Central memory CD4-positive, alpha-beta T cell (primary cell): ENCODE measurements at regions not wholly inside any gene's neighbourhood (a gene's known extent, or its start where the extent isn't known, plus 50 kb on each side); places are given as distances from the start of the nearest gene placed in this dataset.
"Not testable (repeated sequence)": the region's sequence is repeated elsewhere in the genome, so short reads cannot be mapped to it uniquely, and the experiment has no call there.

Source experiments
- DNase-seq: peaks from one replicate; pipeline ENCODE4 v3.0.0; 2022

DNA sequence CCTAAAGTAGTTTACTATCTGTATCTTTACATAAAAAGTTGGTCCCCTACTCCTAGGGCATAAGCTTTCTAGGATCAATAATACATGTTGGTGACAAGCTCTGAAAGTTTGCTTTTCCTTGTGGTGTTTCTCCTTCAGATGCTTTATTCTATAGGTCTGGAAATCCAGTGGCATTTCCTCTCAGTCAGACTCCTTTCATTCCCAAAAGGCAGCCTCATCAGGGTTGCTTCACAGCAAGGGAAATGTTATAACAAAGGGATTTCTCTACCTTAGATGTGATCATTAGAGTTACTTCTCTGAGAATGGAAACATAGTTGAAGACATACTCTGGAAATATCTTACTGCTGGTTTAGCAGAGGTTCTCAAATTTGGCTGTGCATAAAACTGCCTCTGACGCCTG lies 1072.4 kb upstream of the ZEB2 start:
- DNase-seq, result no peak

- no peak for DNase-seq
Measured at GRCh38 chr2:145591109-145591809, 1071.3 kb upstream of the ZEB2 start.

DNA sequence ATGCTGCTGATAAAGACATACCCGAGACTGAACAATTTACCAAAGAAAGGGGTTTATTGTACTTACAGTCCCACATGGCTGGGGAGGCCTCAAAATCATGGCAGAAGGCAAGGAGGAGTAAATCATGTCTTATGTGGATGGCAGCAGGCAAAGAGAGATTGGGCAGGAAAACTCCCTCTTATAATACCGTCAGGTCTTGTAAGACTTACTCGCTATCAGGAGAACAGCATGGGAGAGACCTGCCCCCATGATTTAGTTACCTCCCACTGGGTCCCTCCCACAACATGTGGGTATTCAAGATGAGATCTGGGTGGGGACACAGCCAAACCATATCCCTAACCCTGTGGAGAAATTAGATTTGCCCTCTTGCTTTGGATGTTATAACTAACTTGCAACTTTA lies 1068.0 kb upstream of the ZEB2 start:
- DNase-seq, result no peak

GRCh38 chr2:145584353-145584752 lies 1064.4 kb upstream of the ZEB2 start:
- DNase-seq, result no peak

DNA sequence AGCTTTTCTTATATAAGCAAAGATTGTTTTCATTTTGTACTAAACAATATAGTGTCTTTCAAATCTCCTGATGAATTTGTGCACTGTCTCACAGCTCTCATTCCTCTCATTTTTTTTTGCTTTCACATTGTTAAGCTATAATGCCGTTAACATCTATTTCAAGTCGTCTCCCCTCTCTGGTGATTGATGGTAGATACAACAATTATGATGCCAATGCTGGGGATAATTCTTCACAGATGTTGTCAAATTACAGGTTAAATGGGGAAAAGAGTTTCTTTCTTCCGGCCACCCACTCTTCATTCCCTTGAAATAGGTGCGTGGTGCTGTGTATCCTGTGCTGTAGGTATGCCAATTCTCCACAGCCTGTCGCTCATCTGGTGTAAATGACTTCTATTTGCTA lies 1053.7 kb upstream of the ZEB2 start:
- no peak for DNase-seq

DNA sequence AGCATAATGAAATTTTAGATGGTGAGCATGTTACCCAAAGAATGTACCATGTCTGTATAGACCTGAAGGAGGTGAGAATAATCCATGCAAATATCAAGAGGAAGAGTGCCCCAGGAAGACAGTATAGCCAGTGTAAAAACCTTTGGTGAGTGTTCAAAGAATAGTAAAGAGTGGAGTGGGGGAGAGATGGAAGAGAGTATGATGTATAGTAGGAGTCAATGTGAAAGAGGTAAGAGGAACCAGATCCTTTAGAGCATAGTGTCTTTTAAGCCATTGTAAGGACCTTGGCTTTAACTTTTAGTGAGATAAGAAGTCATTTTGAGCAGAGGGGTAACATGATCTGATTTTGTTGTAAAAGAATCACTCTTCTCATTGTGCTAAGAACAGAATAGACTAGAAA lies 1052.3 kb upstream of the ZEB2 start:
- DNase-seq, result no peak

- DNase-seq, result no peak
Measured at GRCh38 chr2:145569108-145569507, 1049.2 kb upstream of the ZEB2 start.

GRCh38 chr2:145563741-145564615 lies 1044.1 kb upstream of the ZEB2 start:
- no peak for DNase-seq

DNA sequence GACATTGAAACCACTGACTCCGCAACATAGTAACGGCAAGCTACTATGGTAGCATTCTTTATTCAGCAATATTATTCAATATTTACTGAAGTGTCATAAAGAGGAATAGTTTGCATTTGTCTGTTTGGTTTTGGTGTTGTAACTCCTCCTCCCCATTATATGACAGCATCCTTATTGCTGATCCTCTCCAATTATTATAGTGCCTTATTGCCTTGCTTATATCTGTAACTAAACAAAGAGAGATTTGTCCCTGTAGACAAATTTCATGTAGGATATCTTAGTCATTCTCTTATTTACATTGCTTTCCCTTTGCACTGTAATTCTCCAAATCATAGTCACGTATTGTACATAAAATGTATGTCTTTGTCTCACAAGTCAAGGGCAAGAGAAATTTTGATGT lies 1041.2 kb upstream of the ZEB2 start:
- no peak for DNase-seq

DNA sequence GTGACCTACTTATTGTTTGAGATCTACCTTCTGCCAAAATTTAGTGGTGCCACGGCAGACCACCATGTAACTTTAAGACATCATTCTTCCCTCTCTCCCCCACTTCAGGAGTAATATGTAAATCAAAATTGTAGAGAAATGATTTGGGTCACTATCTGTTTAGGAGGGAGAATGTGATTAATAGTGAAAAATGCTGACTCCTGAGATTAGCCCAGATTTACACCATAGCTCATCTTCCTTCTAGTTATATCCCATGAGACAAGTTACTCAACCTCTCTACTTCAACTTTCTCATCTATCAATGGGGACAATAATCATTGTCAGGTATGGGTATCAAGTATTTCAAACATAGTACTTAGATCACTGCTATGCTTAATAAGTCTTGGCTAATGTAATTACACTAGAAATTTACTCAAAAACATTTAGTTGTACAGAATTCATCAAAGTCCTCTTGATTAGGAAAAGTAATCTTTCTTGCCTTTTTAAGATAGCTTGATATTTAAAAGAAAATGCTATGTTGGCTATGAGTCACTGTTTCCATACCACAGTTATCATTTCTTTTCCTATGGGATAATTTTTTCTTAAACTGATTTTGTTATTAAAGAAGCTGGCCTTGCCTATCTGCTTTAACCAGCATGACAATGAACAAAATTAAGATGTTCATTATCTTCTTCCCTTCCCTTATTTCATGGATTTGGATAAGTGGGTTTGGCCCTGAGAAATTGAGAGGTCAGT lies 1038.9 kb upstream of the ZEB2 start:
- no peak for DNase-seq

DNA sequence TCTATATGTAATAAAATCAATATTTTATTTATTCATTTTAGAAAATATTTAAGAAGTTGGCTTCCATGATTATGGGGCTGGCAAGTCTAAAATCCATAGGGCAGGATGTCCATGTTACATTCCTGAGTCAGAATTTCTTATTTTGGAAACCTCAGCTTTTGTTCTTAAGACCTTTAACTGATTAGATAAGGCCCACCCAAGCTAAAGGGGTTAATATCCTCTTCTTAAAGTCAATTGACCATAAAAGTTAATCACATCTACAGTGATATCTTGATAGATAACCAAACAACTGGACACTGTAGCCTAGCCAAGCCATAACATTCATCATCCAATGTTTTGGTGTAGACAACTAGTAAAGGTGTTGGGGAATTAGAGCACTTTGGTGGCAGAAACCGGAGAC lies 1035.4 kb upstream of the ZEB2 start:
- no peak for DNase-seq

DNA sequence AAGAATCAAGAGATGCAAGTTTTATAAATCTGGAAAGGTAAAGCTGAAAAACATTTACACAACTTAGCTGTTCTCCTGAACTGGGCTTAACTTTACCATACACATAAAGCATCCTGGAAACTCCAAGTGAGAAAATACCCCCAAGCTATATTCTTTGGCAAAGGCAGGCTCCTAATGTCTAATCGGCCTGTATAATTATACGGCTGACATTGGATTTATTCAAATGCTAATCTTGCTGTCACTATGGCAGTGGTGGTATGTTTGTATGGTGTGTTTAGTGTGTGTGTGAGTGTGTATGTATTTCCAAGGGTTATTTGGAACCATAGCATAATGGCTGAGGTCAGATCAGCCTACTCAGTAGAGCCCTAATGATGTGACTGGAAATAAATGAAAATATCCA lies 1031.8 kb upstream of the ZEB2 start:
- DNase-seq, result no peak

DNA sequence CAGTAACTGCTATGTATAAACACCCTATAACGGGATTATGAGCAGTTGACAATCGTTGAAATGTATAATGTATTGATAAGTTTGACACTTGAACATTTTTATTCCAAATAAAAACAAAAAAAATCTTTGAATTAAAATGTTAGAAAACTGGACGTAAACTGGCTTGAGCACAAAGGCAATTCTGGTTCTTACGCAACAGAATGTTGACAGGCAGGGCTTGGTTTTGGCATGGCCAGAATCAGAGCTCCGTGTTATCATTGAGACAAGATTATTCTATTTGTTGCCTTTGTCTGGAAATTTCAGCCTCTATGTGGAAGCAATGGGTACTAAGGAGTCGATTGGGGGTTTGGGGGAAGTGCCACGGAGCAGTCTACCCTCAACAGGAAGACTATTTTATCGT lies 1028.6 kb upstream of the ZEB2 start:
- no peak for DNase-seq

DNA sequence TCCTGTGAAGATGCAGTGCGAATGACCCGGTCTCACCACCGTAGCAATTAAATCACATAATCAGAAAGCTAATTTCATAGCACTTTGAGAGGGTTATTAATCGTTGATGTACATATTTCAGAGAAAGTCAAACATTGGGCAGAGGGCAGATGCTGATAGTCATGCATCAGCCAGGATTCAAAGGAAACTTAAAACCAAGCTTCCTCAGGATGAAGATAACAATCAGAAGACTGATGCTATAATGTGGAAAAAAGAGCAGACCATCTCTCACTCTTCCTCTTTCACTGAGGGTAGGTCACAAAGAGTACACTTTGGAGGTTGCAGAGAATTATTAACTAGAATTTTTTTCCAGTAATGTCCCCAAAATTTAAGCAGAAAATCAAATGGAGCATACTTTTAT lies 1027.7 kb upstream of the ZEB2 start:
- no peak for DNase-seq

GRCh38 chr2:145546091-145546490 lies 1026.2 kb upstream of the ZEB2 start:
- DNase-seq, result no peak

DNA sequence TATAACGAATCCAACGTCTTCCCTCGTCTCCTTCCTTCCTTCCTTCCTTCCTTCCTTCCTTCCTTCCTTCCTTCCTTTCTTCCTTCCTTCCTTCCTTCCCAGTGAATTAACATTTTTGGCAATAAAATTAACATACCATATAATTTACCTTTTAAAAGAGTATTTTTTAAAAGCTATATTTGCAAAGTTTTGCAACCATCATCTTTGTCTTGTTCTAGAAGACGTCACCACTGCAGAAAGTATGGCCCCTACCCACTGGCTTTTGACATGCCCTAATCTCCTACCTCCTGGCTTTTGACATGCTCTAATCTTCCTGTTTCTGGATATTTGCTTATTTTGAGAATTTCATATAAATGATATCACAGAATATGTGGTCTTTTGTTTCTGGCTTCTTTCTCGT lies 1023.9 kb upstream of the ZEB2 start:
- DNase-seq, result no peak

DNA sequence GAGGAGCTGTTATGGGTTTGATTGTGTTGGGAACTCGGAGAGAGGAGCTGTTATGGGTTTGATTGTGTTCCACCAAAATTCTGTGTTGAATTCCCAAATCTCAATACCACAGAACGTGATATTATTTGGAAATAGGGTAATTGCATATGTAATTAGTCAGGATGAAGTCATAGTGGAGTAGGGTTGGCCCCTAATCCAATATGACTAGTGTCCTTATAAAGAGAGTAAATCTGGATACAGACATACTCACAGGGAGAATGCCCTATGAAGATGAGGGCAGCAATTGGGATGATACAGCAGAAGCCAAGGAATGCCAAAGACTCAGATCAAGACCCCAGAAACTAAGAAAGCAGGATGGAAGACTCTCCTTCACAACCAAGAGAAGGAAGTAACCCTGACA lies 1023.2 kb upstream of the ZEB2 start:
- DNase-seq, result no peak

GRCh38 chr2:145541028-145541427 lies 1021.1 kb upstream of the ZEB2 start:
- DNase-seq, result no peak

DNA sequence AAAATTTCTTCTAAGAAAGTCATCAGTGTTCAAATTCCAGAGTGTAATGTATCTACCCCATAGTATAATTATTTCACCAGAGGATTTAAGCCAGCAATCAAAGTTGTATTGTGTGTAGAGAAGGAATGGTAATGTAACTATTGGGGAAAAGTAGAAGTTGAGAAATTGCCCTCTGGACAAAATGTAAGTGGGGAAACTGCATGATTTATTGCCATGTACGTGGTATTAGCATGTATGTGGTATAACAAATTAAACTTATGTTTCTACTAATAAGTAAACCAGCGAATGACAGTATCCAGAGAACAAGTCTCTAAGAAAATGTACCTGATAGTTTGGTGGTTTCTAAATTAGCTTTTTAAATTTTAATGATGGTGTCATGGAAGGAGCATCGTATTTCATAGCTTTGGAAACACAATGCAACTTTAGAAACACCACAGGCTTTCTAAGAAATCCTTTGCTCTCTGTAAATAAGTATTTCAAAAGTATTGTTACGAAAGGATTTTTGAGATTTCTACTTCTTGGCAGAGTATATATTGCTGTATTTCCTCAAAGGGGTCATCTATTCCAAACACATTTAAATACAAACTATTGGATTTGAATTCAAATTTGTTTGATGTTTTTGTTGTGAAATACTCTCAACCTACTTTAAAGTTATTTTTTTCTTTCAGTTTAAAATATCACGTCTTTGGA lies 1018.9 kb upstream of the ZEB2 start:
- DNase-seq, result no peak

DNA sequence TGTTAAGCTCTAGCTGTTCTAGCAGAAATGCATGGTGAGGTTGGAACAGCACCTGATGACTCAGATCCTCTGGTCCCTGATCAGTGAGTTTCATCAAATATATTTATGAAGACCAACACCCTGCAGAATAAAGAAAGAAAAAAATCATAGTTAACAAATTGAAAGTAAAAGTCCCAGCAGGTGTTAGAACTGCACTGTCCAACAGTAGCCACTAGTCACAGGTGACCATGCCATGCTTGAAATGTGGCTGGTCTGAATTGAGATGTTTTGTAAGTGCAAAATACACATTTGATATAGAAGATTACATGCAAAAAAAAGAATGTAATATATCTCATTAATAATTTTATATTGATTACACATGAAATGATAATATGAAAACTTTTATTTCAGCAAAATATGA lies 1010.7 kb upstream of the ZEB2 start:
- DNase-seq, result no peak

DNA sequence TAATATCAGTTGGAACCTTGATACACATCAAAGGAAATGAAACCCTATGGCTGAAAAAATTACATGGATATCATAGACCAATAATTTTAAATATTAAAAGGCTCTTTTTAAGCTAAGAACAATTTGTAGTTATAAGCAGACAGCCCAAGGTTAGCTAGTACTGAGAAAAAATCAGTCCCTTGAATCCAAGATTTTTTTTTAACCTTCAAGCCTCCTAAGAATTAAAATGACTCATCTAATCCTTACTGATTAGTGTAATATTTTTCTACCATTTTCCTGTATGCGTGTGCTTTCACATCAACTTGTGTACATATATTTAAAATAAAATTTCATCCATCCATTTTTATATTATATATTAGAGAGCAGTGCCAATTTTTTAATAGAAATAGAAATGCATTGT lies 1004.9 kb upstream of the ZEB2 start:
- DNase-seq, result no peak

DNA sequence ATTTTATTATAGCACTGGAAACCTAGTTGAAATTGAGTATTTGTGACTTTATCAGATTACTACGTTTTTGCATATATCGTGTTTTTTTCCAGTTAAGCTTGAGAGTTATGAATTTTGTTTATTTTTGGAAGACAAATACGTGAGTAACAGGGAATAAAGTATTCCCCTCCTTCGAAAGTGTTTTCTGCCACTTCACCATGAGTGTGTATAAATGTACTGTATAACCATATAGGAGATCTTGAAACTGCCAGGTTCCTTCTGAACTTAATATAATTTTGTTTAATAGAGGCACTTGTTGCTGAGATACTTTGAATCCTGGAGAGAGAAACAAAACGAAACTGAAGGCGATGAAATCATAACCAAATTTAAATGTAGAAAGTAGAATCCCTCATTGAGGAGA lies 1004.4 kb upstream of the ZEB2 start:
- DNase-seq, result no peak

DNA sequence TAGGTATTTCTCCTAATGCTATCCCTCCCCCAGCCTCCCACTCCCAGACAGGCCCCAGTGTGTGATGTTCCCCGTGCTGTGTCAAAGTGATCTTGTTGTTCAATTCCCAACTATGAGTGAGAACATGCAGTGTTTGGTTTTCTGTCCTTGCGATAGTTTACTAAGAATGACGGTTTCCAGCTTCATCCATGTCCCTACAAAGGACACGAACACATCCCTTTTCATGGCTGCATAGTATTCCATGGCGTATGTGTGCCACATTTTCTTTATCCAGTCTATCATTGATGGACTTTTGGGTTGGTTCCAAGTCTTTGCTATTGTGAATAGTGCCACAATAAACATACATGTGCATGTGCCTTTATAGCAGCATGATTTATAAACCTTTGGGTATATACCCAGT lies 999.3 kb upstream of the ZEB2 start:
- DNase-seq, result not testable (repeated sequence)
